ENCODE measurements at regions not wholly inside any gene's neighbourhood (a gene's known extent, or its start where the extent isn't known, plus 50 kb on each side); places are given as distances from the start of the nearest gene placed in this dataset.

DNA sequence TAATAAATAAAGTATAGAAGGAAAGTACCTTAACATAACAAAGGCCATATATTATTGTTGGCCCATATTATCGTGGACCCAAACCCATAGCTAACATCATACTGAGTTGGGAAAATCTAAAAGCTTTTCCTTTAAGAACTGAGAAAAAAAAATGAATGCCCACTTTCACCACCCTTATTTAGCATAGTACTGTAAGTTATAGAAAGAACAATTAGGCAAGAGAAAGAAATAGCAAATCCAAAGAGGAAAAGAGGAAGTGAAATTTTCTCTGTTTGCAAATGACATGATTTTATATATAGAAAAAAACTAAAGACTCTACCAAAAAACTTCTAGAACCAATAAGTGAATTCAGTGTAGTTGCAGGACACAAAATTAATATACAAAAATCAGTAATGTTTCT lies 1854.6 kb downstream of the PCDH7 start:
- TF ChIP-seq, protein P1, sequence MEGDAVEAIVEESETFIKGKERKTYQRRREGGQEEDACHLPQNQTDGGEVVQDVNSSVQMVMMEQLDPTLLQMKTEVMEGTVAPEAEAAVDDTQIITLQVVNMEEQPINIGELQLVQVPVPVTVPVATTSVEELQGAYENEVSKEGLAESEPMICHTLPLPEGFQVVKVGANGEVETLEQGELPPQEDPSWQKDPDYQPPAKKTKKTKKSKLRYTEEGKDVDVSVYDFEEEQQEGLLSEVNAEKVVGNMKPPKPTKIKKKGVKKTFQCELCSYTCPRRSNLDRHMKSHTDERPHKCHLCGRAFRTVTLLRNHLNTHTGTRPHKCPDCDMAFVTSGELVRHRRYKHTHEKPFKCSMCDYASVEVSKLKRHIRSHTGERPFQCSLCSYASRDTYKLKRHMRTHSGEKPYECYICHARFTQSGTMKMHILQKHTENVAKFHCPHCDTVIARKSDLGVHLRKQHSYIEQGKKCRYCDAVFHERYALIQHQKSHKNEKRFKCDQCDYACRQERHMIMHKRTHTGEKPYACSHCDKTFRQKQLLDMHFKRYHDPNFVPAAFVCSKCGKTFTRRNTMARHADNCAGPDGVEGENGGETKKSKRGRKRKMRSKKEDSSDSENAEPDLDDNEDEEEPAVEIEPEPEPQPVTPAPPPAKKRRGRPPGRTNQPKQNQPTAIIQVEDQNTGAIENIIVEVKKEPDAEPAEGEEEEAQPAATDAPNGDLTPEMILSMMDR (conservative IDR thresholded peaks at IDR 0.05 in 1 of 2, IDR thresholded peaks at IDR 0.05 in 1 of 2; ENCODE audit: low read depth in 1 of 2, low read length in 2 of 2), result no peak
- no peak for TF ChIP-seq EZH2 (IDR thresholded peaks at IDR 0.05; ENCODE audit: low read length, missing control alignments)

Measured in fibroblast of lung (primary cell).